Liver (tissue), 3 donors: ENCODE measurements at regions not wholly inside any gene's neighbourhood (a gene's known extent, or its start where the extent isn't known, plus 50 kb on each side); places are given as distances from the start of the nearest gene placed in this dataset.

Experiments
- ATF3 ChIP-seq: IDR thresholded peaks from 2 replicates; pipeline ENCODE4 v1.6.1; 2016; ENCODE audit warnings: antibody characterized with exemption
- CTCF ChIP-seq: fragments of 150-350 bp; IDR thresholded peaks from 2 replicates; pipeline ENCODE4 v1.5.1; 2017; ENCODE audit warnings: improper control_type of control experiment, low read depth, low read length; ENCODE audit not compliant: missing input control
- FOXA1 ChIP-seq: IDR thresholded peaks from 2 replicates; pipeline ENCODE4 v1.6.1; 2016; ENCODE audit warnings: antibody characterized with exemption
- RAD21 ChIP-seq, 2 donors: IDR thresholded peaks; 2 replicates each; pipeline ENCODE4 v1.6.1; 2016; ENCODE audit warnings: antibody characterized with exemption in 2 of 2, mild to moderate bottlenecking in 2 of 2
- donor health status: healthy.
- donor health status: healthy.

- TF ChIP-seq CTCF (no peak), ATF3 (no peak), RAD21 (IDR thresholded peaks at IDR 0.05) (no peak), FOXA1 (no peak)
Measured at GRCh38 chr3:71891483-71891882, 106.5 kb upstream of the PROK2 start.
